AG09309 (cell line): ENCODE measurements at regions not wholly inside any gene's neighbourhood (a gene's known extent, or its start where the extent isn't known, plus 50 kb on each side); places are given as distances from the start of the nearest gene placed in this dataset.

Experiments
- DNase-seq: peaks from one replicate; pipeline ENCODE4 v3.0.0-alpha.2; 2010; ENCODE audit warnings: low read depth
- H3K4me3 ChIP-seq: 2 replicates; pipeline ENCODE4 v1.5.1; 2011; ENCODE audit warnings: mild to moderate bottlenecking, low read depth, low read length, moderate library complexity; ENCODE audit not compliant: control insufficient read depth
- TF ChIP-seq, protein P1 (sequence below): IDR thresholded peaks from 2 replicates; pipeline ENCODE4 v1.5.1; 2011; ENCODE audit warnings: mild to moderate bottlenecking, low read depth, low read length, inconsistent platforms; ENCODE audit not compliant: insufficient read depth, control insufficient read depth; ENCODE audit errors: missing control alignments

DNA sequence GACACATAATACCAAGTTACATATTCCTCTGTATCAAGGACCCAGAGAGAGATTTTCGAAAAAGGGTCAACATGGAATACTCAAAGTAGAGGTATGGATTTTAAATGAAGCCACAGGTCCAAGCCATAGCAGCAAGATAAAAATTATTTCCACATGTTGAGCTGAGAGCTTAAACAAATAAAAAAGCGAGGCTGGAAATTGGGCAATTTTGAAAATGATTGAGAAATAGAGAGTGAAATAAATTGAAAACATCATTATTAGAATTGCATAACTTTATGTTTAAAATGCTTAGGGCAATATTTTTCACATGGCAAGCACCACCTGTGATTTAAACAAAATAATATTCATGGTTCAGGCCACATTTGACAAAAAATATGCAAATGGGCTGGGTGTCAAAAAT lies 1251.0 kb upstream of the USP15 start:
- no peak for DNase-seq
- no peak overlapping the region for H3K4me3 ChIP-seq
- TF ChIP-seq, protein P1, sequence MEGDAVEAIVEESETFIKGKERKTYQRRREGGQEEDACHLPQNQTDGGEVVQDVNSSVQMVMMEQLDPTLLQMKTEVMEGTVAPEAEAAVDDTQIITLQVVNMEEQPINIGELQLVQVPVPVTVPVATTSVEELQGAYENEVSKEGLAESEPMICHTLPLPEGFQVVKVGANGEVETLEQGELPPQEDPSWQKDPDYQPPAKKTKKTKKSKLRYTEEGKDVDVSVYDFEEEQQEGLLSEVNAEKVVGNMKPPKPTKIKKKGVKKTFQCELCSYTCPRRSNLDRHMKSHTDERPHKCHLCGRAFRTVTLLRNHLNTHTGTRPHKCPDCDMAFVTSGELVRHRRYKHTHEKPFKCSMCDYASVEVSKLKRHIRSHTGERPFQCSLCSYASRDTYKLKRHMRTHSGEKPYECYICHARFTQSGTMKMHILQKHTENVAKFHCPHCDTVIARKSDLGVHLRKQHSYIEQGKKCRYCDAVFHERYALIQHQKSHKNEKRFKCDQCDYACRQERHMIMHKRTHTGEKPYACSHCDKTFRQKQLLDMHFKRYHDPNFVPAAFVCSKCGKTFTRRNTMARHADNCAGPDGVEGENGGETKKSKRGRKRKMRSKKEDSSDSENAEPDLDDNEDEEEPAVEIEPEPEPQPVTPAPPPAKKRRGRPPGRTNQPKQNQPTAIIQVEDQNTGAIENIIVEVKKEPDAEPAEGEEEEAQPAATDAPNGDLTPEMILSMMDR: no peak

DNA sequence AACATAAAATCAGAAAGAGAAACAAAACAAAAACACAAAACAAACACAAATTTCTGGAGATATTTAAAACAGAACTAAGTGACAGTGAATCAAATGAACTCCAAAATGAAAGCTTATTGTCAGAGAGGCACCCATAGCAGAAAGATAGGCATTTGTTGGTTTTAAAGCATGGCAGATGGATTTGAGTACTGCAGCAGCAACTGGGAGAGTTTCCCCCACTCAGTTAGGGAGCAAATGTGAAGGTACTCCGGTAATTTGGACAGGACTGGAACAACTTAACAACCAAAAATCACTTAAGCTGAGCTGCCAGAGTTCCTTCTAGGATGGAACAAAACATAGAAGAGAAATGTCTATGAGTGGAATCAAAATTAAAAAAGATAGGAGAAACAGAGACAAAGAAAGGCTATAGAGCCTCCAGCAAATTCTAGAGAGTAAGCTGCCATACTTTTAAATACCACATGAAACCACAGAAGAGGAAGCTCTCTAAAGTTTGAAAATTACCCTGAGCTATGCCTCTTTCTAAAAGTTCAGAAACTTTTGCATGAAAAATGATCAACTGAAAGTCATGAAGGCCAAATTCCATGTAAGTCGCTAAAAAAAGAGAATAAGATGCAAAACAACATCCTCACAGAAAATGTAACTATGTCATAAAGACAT lies 1248.3 kb upstream of the USP15 start:
- no peak for DNase-seq
- TF ChIP-seq, protein P1: no peak
- H3K4me3 ChIP-seq: no peak overlapping the region

DNA sequence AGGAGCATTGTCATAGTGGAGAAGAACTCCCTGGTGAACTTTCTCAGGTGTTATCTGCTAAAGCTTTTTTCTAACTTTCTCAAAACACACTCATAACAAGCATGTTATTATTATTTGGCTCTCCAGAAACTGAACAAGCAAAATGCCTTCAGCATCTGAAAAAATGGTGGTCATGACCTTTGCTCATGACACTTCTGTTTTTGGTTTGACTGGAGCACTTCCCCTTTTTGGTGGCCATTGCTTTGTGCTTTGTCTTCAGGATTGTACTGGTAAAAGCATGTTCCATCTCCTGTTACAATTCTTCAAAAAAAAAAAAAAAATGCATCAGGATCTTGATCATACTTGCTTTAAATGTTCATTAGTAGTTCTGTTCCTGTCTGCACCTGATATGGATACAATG lies 1241.6 kb upstream of the USP15 start:
- no peak for DNase-seq
- TF ChIP-seq, protein P1: no peak
- H3K4me3 ChIP-seq: no peak overlapping the region

DNA sequence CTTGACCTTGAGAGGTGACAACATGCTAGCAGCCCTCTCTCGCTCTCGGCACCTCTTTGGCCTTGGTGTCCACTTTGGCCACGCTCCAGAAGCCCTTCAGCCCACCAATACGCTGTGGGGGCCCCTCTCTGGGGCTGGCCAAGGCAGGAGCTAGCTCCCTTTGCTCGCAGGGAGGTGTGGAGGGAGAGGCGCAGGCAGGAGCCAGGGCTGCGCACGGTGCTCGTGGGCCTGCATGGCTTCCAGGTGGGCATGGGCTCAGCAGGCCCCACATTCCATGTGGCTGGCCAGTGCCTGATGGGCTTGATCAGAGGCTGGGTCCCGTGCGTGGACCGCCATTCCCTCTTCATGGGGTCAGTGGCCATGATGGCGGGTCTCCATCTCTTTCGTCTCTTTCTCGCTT lies 1237.0 kb upstream of the USP15 start:
- TF ChIP-seq, protein P1: no peak
- H3K4me3 ChIP-seq: no peak overlapping the region
- no peak for DNase-seq

DNA sequence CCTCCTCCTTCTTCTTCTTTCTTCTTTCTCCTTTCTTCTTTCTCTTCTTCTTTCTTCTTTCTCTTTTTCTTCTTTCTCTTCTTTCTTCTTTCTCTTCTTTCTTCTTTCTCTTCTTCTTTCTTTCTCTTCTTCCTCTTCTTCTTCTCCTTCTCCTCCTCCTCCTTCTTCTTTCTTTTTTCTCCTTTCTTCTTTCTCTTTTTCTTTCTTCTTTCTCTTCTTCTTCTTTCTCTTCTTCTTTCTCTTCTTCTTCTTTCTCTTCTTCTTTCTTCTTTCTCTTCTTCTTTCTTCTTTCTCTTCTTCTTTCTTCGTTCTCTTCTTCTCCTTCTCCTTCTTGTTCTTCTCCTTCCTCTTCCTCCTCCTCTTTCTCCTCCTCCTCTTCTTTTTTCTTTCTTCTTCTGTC lies 1230.7 kb upstream of the USP15 start:
- TF ChIP-seq, protein P1: no peak

DNA sequence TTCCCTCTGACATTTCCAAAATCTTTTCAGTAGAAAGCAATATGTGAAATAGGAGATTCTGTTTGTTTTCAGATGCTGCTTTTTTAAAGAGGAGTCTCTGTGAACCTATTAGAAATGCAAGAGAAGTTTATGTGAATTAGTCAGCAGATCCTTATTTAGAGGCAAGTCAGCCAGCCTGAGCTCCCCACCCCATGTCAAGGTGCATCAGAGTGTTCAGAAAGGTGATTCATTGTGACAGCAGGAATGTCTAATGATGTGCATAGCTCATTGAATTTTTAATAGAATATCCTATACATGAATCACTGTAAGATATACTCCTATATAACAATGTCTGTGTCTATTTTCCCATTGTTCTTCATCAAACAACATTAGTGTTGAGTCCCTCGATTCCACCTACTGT lies 1222.4 kb upstream of the USP15 start:
- no peak for DNase-seq
- H3K4me3 ChIP-seq: no peak overlapping the region
- TF ChIP-seq, protein P1: no peak

More for the DNA sequence above, 1230.7 kb upstream of the USP15 start:
- no peak overlapping the region for H3K4me3 ChIP-seq
- no peak for DNase-seq
